Glomerular endothelial cell (primary cell): ENCODE measurements at regions not wholly inside any gene's neighbourhood (a gene's known extent, or its start where the extent isn't known, plus 50 kb on each side); places are given as distances from the start of the nearest gene placed in this dataset.

Source experiments
- DNase-seq: peaks from one replicate; pipeline ENCODE4 v3.0.0-alpha.2; 2011; ENCODE audit warnings: low read depth, low spot score; ENCODE audit errors: extremely low read depth

DNA sequence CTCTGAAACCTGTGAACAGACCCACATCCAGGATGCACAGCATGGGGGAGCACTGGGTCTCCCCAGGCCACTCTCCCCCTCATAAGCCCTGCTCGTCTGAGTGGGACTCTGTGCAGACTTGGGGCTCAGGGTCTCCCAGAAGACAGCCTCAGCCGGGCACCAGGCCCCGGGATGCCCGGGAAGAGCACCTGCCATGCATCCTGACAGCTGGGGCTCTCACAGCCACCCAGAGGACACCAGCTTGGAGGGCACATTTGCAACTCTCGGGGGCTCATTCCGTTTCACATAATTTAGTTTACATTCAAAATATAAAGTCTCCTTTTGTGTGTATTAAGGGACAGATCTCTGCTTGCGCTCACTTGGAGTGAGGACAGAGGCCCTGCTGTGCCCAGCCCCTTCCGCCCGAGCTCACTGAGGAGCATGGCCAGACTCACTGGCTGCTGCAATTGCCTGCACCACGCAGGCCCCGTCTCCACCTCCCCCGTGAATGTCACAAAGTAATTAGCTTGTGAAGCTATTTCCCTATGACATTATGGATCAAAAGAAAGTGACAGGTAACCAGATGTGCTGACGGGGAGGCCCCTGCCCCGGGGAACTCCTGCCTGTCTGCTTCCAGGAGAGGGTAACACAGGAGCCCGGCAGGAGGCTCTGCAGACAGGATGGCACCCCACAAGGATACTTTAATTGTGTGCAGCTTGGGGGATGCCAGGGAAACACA, 275.6 kb downstream of the BRD1 start:
- no peak for DNase-seq

GRCh38 chr22:49551446-49551845, 276.2 kb downstream of the BRD1 start:
- DNase-seq: no peak

GRCh38 chr22:49550766-49551362, 276.8 kb downstream of the BRD1 start:
- DNase-seq: no peak

GRCh38 chr22:49550141-49550430, 277.6 kb downstream of the BRD1 start:
- DNase-seq: no peak

- no peak for DNase-seq
Measured at GRCh38 chr22:49549256-49550140, 278.2 kb downstream of the BRD1 start.

DNA sequence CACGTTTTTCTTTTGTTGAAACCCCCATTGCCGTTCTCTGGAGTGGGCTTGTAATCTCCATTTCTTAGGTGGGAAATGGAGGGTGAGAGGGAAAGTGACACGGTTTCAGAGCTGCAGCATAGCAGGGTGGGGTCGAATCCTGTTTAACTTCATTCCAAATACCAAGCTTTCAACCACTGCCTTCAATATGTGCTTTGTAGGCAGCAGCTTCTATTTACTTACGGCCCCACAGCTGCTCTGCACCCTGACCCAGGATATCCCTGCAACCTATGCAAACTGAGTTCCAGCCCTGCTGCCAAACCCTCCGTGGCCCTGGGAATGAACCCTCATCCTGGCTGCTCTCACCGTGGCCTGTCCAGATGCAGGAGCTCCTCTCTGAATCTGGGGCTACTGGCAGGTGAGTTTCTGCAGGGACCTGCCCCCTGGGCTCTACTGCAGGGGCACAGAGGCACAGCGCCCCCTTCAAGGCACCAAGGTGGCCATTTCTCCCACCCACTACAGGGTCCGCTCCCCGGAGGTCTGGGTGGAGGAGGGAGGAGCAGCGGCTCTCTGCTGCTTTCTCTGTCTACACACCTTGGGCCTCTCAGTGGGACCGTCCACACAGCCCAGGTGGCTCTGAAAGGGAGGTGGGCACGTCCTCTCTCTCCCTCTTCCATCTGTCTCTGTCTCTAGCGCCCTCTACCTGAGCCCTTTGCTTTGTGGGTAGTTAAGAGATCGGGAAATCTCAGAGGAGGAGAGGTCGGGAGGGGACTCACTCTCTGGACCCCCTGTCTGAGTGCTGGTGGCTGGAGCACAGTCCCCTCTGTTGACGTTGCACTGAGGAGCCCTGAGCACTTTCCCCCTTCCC, 279.1 kb downstream of the BRD1 start:
- DNase-seq: no peak

- DNase-seq: no peak
Measured at GRCh38 chr22:49547751-49548239, 279.9 kb downstream of the BRD1 start.

- no peak for DNase-seq
Measured at GRCh38 chr22:49546811-49547585, 280.7 kb downstream of the BRD1 start.

GRCh38 chr22:49545606-49546005, 282.1 kb downstream of the BRD1 start:
- no peak for DNase-seq

- no peak for DNase-seq
Measured at GRCh38 chr22:49544286-49544685, 283.4 kb downstream of the BRD1 start.

DNA sequence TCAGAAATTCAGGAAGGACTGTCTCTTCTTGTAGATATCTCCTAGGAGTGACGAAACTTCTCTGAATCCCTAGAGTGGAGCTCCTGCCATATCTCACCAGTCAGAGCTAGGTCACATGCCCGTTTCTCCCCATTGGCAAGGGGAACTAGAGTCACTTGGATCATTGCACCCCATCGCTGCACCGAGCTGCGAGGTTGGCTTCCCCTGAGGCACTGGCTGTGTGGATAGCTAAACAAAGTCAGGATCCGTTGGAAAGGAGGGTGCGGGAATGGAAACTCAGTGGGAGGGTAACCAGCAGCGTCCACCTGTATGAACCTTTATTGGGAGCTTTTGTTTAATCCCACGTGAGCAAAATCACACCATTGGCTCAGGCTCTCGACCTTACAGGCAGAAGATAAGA, 283.8 kb downstream of the BRD1 start:
- no peak for DNase-seq

GRCh38 chr22:49541693-49542230, 285.9 kb downstream of the BRD1 start:
- no peak for DNase-seq

DNA sequence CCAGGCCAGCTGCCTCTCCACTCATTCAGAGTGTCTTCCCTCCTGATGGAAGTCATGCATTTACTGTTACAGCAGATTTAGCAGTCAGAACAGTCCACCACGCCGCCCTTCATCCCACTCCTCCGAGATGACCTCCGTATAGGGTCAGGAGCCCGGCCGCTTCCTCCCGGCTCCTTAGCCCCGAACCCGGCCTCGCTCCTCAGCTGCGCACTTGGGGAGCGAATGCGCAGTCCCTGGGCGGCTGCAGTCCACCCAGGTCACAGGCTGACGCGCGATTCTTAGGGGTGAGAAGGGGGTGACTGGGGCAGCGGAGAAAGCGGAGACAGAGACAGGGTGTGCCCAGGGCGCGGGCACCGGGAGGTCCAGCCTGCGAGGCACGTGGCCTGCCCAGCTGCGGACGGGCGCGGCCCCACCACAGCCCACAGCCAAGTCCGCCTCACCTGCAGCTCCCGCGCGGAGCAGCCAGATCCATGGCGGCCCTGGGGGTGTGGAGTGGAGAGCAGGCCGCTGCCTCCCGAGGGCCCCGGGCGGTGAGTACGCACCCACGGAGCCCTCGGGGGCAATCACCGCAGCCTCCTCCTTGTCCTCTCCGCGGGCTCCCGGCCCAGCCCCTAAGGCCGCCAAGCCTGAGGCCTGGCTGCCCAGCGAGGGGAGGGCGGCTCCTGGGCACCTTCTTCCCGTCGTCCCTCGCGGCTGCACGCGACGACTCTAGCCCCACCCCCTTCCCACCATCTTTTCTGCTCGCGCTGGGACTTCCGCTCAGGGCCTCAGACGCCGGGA, 286.6 kb downstream of the BRD1 start:
- DNase-seq: no peak

DNA sequence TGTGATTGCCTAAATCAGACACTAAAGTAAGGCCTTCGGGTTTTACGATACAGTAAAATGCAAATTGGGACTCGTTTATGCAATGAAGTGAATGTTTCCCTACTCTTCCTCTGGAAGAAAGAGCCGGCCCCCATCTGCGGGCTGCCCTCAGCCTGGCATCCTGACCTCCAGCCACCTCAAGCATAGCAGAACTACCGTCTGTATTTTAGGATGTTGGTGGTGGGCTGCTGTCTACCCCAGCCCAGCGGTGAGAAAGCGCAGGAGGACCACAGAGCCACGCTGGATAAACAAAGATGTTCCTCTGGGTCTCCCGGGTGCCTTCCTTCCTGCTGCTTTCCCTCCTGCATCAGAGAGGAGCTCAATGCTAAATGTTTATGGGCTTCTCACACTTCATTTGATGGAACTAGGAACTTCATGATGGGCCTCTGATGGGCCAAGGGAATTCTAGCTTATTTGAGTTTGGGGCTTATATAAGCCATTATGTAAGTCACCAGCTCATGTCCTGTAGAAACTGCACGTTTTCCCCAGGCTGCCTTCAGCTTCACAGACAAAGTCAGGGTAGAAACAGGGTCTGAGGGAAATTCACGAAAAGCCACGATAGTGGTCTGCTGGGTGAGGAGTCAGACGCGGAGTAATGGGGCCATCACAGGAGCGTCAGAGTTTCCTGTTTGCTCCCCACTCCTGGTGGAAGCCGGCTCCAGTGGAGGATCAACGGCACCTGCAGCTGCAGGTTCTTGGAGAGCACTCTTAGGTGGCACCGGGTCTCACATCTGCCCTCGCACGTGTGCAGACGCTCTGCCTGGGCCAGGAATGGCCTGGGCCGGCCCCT, 287.4 kb downstream of the BRD1 start:
- DNase-seq: no peak

GRCh38 chr22:49538006-49538405, 289.7 kb downstream of the BRD1 start:
- no peak for DNase-seq

- no peak for DNase-seq
Measured at GRCh38 chr22:49536571-49537131, 291.0 kb downstream of the BRD1 start.

GRCh38 chr22:49535527-49536125, 292.0 kb downstream of the BRD1 start:
- no peak for DNase-seq
